HG03097 (cell line): ENCODE measurements at regions not wholly inside any gene's neighbourhood (a gene's known extent, or its start where the extent isn't known, plus 50 kb on each side); places are given as distances from the start of the nearest gene placed in this dataset.

Source experiments
- ATAC-seq: cut with Tn5 transposase; IDR thresholded peaks from one replicate; pipeline ENCODE4 v1.9.1; 2021; ENCODE audit not compliant: unreplicated experiment, low FRiP score

DNA sequence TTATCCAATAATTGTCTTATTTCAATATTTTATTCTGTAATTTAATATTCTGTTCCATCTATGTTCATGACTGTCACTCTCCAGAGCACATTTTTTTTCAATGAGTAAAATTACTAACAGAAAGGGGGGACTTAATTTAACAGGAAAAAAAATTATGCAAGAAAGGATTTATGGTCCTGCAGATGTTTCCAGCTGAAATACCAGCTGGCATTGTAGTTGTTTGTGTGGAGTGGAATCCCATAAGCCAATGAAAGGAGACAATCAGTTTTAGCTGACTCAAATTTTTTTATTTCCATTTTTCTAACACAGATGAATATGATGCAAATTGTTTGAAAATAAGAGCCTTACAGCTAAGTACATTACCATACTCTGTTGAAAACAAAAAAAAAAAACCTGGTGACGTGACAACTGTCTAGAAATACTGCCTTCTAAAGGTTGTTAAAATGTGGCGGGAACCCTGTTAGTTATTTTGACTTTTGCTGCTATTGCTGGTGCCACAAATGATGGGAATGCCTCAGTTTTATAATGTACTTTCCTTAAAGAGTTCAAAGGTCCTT, 389.1 kb downstream of the ETS1 start:
- no peak for ATAC-seq

GRCh38 chr11:128196235-128196634, 391.1 kb downstream of the ETS1 start:
- no peak for ATAC-seq

GRCh38 chr11:128195756-128196155, 391.6 kb downstream of the ETS1 start:
- no peak for ATAC-seq

- no peak for ATAC-seq
Measured at GRCh38 chr11:128195057-128195751, 392.2 kb downstream of the ETS1 start.

DNA sequence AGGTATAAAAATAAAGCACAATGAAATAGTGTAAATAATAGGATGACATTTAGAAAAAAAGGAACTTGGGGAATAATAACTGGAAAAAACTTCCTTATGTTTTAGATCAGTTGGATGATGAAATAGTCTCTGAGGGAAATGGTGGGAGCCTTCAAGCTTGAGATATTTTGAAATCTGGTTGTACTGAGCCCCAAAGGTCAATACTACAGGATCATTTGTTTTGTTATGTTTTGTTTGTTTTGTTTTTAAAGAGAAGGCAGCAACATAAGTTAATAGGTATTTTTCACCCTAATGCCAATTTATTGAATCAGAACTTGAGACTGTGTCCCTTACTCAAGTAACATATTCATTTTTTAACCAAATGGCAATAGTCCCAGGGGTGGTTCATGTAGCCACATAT, 393.1 kb downstream of the ETS1 start:
- ATAC-seq, result no peak

DNA sequence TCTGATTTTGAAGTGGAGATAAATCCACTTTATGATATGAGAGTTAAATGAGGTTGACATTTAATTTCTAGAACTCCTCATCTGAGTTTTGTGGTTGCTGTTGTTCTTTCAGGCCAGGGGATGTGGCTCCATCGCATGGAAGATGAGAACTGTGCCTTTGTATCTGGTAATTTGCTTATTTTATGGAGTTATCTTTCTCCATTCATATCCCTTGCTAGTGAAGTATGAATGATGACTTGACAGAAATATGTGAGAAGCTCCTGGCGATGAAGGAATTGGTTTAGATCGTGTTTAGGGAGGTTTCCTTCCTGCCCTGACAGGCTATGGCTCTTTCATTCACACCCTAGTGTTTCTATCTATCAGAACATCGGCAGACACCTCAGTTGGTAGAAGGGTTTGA, 393.7 kb downstream of the ETS1 start:
- ATAC-seq, result no peak

- ATAC-seq, result no peak
Measured at GRCh38 chr11:128190312-128190711, 397.0 kb downstream of the ETS1 start.

DNA sequence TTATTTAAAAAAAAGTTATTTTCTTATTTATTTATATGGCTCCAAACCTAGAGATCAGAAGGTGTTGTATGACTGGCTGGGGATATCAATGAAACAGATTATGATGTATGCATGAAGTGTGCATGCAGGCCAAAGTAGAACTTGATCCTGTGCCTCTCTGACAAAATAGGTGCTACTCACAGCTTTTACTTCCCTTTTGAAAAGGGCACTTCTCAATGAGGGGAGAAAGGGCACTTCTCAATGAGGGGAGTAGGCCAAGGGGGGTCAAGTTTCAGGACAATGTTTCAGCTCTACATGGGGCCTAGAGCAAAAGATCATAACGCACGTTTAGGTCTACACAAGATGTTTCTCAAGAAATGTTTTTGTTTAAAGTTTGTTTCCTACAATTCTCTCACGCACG, 397.5 kb downstream of the ETS1 start:
- no peak for ATAC-seq

DNA sequence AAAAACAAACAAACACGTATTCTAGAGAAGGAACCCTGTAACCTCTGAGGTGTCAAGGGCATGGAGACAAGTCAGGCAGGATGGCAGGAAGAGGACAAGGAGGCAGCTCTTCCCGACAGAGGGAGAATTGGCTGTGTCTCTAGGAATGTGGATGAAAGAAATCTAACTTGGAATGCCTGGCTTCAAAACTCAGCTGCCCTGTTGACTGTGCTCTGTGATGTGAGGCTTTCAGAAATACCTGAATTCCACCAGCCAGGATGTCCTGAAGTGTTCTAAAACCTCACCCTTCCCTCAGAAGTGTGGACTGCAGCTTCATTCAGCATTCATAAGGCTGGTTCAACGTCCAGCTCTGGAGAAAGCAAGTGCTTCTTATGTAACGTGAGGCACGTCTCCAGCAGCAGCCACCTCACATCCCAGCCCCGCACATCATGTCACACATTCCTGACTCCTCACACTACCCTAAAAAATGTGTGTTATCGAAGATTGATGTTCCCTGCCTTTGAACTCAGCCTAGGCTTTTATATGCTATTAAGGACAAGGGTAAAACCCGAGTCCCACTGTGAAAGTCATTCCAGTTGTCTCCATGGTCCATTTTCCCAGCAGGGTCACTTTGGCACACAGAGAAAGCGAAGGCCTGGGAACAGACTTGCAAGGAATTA, 398.9 kb downstream of the ETS1 start:
- no peak for ATAC-seq

- ATAC-seq, result no peak
Measured at GRCh38 chr11:128187835-128188234, 399.5 kb downstream of the ETS1 start.

DNA sequence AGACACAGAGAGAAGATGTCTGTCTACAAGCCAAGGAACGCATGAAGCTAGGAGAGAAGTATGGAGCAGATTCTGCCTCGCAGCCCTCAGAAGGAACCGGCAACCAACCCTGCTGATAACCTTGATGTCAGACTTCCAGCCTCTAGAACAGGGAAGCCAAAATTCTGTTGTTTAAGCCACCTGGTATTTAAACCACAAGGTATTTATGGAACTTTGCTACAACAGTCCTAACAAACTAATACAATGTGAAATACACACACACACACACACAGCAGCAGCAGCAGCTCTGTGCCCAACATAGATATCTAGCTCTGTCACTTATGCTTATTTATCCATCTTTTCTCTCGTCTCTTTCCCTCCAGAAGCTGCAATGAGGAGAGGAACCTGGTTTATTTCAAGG, 400.0 kb downstream of the ETS1 start:
- ATAC-seq, result no peak

DNA sequence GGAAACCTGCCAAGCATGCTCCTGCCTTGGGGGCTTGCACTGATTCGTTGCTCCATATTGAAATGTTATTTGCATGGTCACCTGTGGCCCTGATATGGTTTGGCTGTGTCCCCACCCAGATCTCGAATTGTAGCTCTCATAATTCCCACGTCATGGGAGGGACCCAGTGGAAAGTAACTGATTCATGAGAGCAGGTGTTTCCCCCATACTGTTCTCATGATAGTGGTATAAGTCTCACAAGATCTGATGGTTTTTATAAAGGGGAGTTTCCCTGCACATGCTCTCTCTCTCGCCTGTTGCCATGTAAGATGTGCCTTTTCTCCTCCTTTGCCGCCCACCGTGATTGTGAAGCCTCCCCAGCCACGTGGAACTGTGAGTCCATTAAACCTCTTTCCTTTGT, 402.4 kb downstream of the ETS1 start:
- no peak for ATAC-seq

DNA sequence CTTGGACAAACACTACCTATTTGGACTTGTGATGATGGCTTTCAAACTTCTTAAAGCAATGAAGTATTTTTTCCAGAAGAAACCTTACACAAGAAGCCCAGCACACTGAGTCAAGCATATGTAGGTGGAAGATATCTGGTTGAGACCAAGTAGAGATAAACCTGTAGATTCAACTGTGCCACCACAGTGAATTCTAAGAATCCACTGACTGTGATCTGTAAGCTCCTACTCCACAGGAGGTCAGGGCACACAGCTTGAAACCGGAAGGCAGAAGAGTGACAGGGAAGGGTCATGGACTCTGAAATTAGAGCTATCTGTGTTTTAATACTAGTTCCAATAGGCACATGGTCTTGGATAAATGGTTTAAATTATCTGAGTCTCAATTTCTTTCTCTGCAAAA, 404.5 kb downstream of the ETS1 start:
- ATAC-seq, result no peak

- no peak for ATAC-seq
Measured at GRCh38 chr11:128181984-128182383, 405.4 kb downstream of the ETS1 start.

- ATAC-seq, result no peak
Measured at GRCh38 chr11:128181088-128181480, 406.3 kb downstream of the ETS1 start.

GRCh38 chr11:128180441-128181087, 406.8 kb downstream of the ETS1 start:
- ATAC-seq, result no peak

GRCh38 chr11:128179512-128179911, 407.8 kb downstream of the ETS1 start:
- no peak for ATAC-seq

DNA sequence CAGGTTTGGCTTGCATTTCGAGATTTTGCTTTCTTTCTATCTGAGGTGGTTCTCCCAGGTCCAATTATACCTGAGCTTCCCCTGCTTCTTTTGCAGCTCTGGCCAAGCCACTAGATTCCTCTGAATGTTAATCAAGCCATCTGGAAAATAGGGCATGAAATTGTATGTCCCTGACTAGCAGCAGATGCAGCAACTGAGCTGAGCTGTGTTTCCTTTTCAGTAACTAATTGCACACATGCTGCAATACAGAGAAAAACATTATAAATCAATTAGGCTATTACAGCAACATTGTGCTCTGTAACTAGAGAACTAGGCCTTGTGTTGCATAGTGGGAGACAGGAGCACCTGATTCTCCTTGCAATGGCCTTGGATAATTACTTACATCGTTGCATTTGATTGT, 408.3 kb downstream of the ETS1 start:
- no peak for ATAC-seq

- ATAC-seq, result no peak
Measured at GRCh38 chr11:128174465-128175291, 412.7 kb downstream of the ETS1 start.

DNA sequence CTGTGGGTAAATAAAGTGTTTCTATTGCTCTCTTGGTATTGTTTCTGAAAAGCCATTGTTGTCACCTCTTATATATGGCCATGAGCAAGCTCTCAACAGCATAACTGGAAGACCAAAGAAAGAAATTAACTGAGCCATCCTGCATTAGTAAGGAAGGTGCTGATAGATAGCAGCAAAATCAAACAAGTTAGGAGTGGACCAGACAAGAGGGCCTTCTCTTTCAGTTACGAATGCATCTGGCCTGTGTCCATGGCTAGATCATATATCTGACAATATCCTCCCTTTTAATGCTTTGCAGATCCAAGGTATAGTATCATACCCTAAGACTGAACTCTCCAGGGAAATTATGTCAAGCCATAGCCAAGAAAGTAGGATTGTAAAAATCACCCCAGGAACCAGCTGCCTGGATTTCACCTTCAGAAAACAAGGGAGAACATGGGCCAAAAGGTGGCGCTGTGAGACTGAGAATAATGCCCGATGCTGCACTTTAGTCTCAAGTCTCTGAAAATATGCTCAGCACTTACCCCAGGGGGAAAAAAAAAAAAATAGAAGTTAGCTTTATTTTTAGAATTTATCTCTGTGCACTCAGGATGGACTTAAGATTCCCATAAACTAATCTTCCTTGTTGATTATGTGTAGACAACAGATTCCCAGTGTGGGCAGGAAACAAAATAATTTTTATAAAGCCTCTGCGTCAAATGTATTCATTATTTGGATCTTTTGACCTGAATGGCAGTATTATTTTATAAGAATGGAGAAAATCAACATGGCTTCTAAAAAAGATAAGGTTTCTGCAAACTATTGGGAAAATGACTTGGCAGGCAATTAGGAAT, 415.1 kb downstream of the ETS1 start:
- ATAC-seq, result no peak
